ENCODE measurements at regions not wholly inside any gene's neighbourhood (a gene's known extent, or its start where the extent isn't known, plus 50 kb on each side); places are given as distances from the start of the nearest gene placed in this dataset.

DNA sequence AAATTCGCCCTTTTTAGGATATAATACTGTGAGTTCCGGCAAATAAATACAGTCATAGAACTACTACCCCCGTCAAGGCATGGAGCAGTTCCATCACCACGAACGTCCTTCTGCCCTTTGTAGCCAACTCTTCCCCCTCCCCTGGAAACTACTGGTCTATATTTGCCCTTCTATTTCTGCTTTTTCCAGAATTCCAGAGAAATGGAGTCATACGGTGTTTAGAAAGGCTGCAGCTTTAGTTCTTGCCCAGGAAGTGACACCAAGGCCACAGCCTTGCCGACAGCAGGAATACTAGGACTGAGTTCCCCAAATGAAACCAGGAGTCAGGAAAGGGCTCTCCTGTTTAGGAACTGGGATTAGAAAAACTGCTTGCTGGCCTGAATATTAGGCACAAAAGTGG, 291.2 kb downstream of the FAM43A start:
- TF ChIP-seq CTCF (IDR thresholded peaks at IDR 0.05; ENCODE audit: borderline replicate concordance, extremely low read depth, low read length, poor library complexity, severe bottlenecking) (no peak), EZH2 (IDR thresholded peaks at IDR 0.05; ENCODE audit: borderline replicate concordance, low read depth, low read length, severe bottlenecking) (no peak)
